SK-N-SH (cell line): ENCODE measurements at regions not wholly inside any gene's neighbourhood (a gene's known extent, or its start where the extent isn't known, plus 50 kb on each side); places are given as distances from the start of the nearest gene placed in this dataset.
"Not testable (repeated sequence)": the region's sequence is repeated elsewhere in the genome, so short reads cannot be mapped to it uniquely, and the experiment has no call there.

Experiments used
- EZH2phosphoT487 ChIP-seq: fragments of 200-600 bp; sonication (generic); IDR thresholded peaks from 2 replicates; pipeline ENCODE4 v1.6.1; 2017; ENCODE audit warnings: low read depth, mixed run types, mild to moderate bottlenecking, antibody characterized with exemption, moderate library complexity, borderline replicate concordance
- JUND ChIP-seq: IDR thresholded peaks from 2 replicates; pipeline ENCODE4 v1.4.0; 2012
- POLR2AphosphoS5 ChIP-seq: IDR thresholded peaks from 2 replicates; pipeline ENCODE4 v1.6.1; 2012; ENCODE audit warnings: low read depth, low read length
- RAD21 ChIP-seq: IDR thresholded peaks from 2 replicates; pipeline ENCODE4 v1.6.1; 2012; ENCODE audit warnings: mild to moderate bottlenecking, low read length
- RFX5 ChIP-seq: IDR thresholded peaks from 2 replicates; pipeline ENCODE4 v1.6.1; 2012; ENCODE audit warnings: mild to moderate bottlenecking, improper control_type of control experiment, low read length
- SMC3 ChIP-seq: IDR thresholded peaks from 2 replicates; pipeline ENCODE4 v1.6.1; 2012; ENCODE audit warnings: low read depth, low read length, improper control_type of control experiment
- YY1 ChIP-seq: IDR thresholded peaks from 2 replicates; pipeline ENCODE4 v1.4.0; 2012; ENCODE audit warnings: low read depth, mild to moderate bottlenecking
- TF ChIP-seq, protein P1 (sequence below): fragments of 200-600 bp; sonication (generic); IDR thresholded peaks from 2 replicates; pipeline ENCODE4 v1.6.1; 2017; ENCODE audit warnings: antibody characterized with exemption, mild to moderate bottlenecking, moderate library complexity
- TF ChIP-seq, protein P2 (sequence below): IDR thresholded peaks from 2 replicates; pipeline ENCODE4 v1.6.1; 2012; ENCODE audit warnings: mild to moderate bottlenecking, low read depth, low read length, moderate library complexity
- TF ChIP-seq, protein P3 (sequence below): IDR thresholded peaks from 2 replicates; pipeline ENCODE4 v1.4.0; 2012; ENCODE audit warnings: low read depth, borderline replicate concordance
- TF ChIP-seq, protein P4 (sequence below): IDR thresholded peaks from 2 replicates; pipeline ENCODE4 v1.4.0; 2012; ENCODE audit warnings: low read depth

DNA sequence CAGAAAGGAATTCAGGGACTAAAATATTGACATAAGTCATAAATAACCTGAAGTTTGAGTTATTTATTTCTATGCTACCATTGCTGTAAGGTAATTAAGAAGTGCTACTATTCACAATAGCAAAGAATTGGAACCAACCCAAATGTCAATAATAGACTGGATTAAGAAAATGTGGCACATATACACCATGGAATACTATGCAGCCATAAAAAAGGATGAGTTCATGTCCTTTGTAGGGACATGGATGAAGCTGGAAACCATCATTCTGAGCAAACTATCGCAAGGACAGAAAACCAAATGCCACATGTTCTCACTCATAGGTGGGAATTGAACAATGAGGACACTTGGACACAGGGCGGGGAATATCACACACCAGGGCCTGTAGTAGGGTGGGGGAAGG lies 77.9 kb upstream of the FAM204A start:
- TF ChIP-seq, protein P1, sequence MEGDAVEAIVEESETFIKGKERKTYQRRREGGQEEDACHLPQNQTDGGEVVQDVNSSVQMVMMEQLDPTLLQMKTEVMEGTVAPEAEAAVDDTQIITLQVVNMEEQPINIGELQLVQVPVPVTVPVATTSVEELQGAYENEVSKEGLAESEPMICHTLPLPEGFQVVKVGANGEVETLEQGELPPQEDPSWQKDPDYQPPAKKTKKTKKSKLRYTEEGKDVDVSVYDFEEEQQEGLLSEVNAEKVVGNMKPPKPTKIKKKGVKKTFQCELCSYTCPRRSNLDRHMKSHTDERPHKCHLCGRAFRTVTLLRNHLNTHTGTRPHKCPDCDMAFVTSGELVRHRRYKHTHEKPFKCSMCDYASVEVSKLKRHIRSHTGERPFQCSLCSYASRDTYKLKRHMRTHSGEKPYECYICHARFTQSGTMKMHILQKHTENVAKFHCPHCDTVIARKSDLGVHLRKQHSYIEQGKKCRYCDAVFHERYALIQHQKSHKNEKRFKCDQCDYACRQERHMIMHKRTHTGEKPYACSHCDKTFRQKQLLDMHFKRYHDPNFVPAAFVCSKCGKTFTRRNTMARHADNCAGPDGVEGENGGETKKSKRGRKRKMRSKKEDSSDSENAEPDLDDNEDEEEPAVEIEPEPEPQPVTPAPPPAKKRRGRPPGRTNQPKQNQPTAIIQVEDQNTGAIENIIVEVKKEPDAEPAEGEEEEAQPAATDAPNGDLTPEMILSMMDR: not testable (repeated sequence)
- TF ChIP-seq RAD21, POLR2AphosphoS5, EZH2phosphoT487, RFX5, JUND, SMC3, YY1: not testable (repeated sequence)
- TF ChIP-seq, protein P2, sequence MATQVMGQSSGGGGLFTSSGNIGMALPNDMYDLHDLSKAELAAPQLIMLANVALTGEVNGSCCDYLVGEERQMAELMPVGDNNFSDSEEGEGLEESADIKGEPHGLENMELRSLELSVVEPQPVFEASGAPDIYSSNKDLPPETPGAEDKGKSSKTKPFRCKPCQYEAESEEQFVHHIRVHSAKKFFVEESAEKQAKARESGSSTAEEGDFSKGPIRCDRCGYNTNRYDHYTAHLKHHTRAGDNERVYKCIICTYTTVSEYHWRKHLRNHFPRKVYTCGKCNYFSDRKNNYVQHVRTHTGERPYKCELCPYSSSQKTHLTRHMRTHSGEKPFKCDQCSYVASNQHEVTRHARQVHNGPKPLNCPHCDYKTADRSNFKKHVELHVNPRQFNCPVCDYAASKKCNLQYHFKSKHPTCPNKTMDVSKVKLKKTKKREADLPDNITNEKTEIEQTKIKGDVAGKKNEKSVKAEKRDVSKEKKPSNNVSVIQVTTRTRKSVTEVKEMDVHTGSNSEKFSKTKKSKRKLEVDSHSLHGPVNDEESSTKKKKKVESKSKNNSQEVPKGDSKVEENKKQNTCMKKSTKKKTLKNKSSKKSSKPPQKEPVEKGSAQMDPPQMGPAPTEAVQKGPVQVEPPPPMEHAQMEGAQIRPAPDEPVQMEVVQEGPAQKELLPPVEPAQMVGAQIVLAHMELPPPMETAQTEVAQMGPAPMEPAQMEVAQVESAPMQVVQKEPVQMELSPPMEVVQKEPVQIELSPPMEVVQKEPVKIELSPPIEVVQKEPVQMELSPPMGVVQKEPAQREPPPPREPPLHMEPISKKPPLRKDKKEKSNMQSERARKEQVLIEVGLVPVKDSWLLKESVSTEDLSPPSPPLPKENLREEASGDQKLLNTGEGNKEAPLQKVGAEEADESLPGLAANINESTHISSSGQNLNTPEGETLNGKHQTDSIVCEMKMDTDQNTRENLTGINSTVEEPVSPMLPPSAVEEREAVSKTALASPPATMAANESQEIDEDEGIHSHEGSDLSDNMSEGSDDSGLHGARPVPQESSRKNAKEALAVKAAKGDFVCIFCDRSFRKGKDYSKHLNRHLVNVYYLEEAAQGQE: not testable (repeated sequence)
- TF ChIP-seq, protein P3, sequence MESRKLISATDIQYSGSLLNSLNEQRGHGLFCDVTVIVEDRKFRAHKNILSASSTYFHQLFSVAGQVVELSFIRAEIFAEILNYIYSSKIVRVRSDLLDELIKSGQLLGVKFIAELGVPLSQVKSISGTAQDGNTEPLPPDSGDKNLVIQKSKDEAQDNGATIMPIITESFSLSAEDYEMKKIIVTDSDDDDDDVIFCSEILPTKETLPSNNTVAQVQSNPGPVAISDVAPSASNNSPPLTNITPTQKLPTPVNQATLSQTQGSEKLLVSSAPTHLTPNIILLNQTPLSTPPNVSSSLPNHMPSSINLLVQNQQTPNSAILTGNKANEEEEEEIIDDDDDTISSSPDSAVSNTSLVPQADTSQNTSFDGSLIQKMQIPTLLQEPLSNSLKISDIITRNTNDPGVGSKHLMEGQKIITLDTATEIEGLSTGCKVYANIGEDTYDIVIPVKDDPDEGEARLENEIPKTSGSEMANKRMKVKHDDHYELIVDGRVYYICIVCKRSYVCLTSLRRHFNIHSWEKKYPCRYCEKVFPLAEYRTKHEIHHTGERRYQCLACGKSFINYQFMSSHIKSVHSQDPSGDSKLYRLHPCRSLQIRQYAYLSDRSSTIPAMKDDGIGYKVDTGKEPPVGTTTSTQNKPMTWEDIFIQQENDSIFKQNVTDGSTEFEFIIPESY: not testable (repeated sequence)
- TF ChIP-seq, protein P4, sequence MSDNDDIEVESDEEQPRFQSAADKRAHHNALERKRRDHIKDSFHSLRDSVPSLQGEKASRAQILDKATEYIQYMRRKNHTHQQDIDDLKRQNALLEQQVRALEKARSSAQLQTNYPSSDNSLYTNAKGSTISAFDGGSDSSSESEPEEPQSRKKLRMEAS: not testable (repeated sequence)
